ENCODE measurements at regions not wholly inside any gene's neighbourhood (a gene's known extent, or its start where the extent isn't known, plus 50 kb on each side); places are given as distances from the start of the nearest gene placed in this dataset.

DNA sequence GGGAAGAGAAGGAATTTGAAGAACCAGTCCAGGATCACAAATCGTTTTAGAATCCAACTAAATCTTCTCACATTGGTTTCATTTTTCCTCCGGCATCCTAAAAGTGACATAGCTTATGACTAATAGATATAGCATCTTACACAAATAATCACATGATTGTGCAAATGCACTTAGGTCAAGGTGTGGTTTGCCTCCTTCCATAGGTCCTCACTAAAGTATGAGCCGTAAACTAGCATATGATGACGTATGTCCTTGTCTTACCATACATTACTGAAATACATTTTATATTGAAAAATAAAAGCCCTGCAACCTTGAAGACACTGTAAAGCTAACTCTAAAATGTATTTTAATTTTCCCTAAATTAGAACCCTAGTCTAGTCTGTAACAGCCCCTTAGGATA, 362.7 kb upstream of the ADAMTS16 start:
- no peak for DNase-seq

DNA sequence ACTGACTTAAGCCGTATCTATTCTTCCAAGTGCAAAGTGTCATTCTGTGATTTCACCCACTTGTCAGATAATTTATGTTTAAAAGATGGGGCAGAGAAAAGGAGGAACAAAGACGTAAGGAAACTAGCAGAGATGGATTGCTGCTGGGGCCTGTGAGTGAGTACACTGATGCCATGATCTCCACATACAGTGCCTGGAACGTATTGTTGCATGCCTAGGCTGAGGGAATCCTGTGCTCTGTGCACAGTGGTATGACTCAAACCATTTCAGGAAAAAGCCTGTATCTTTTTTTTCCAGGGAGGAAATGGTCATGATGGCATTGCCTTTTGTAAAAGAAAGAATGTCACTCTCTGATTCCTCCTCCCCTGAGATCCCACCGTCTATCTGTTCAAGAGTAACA, 359.5 kb upstream of the ADAMTS16 start:
- no peak for DNase-seq

GRCh38 chr5:4781299-4781698, 358.8 kb upstream of the ADAMTS16 start:
- DNase-seq = no peak

- no peak for DNase-seq
Observed at GRCh38 chr5:4785971-4786370, 354.2 kb upstream of the ADAMTS16 start.

DNA sequence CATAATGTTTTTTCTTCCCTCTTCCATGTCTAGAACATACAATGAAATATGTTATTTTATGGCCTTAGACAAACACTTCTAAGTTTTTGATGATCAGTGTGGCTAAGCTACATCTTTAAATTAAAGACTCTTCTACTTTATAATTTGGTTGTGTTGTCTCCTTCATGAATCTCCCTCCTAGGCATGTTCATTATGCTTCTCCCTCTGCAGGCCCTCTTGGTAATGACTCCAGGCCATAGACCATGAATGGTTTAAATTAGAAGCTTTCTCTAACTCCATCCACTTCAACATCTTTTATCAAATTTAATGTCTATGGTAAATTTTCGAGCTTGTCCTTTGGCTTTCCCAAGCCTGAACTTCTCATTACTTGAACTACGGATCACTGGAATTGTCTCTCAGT, 342.7 kb upstream of the ADAMTS16 start:
- no peak for DNase-seq

GRCh38 chr5:4802044-4802443, 338.1 kb upstream of the ADAMTS16 start:
- DNase-seq = no peak

GRCh38 chr5:4804691-4805360, 335.3 kb upstream of the ADAMTS16 start:
- DNase-seq = peak in 1 of 2 experiments; percentile 51

DNA sequence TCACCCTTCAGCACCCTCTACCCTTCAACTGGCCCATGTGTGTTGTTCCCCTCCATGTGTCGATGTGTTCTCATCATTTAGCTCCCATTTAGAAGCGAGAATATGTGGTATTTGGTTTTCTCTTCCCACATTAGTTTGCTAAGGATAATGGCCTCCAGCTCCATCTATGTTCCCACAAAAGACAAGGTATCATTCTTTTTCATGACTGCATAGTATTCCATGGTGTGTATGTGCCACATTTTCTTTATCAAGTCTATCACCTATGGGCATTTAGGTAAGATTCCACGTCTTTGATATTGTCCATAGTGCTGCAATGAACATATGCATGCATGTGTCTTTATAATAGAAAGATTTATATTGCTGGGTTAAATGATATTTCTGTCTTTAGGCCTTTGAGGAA, 325.1 kb upstream of the ADAMTS16 start:
- no peak for DNase-seq

- no peak for DNase-seq
Observed at GRCh38 chr5:4817767-4818166, 322.4 kb upstream of the ADAMTS16 start.

DNA sequence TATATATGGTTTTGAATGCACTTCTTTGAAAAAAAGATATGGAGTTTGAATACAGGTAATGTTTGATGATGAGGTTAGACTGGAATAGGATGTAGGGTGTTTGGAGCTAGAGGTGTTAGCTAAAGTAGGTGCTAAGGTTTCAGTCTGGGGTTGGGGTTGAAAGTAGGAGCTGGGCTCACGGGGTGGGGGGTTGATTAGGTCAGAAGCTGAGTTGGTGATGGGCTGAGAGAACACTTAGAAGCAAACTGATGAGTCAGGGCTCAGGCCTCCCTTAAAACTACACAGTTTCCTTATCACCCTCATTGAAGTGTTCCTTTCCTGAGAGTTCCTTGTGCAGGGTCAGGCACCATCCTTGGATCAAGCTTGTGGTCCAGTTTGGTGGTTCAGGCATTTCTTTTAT, 308.8 kb upstream of the ADAMTS16 start:
- no peak for DNase-seq

DNA sequence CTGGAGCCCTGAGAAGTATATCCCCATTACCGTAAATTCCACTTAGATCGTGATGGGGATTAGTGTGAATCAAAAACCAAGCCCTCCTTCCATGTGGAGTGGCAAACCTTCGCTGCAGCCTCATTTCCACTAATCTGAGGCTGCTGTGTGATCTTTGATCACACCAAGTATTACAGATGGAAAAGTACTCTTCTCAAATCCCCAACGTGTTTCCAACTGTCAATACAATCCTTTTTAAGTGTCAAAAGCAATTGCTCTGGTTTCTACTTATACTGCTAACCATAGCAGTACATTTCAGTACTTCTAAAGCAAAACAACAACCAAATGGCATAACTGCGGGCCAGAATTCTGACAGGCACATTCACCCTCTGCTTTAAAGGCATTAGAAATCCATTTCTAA, 307.7 kb upstream of the ADAMTS16 start:
- no peak for DNase-seq

- DNase-seq = no peak
Observed at GRCh38 chr5:4833104-4833738, 306.9 kb upstream of the ADAMTS16 start.

- no peak for DNase-seq
Observed at GRCh38 chr5:4837489-4838058, 302.6 kb upstream of the ADAMTS16 start.

DNA sequence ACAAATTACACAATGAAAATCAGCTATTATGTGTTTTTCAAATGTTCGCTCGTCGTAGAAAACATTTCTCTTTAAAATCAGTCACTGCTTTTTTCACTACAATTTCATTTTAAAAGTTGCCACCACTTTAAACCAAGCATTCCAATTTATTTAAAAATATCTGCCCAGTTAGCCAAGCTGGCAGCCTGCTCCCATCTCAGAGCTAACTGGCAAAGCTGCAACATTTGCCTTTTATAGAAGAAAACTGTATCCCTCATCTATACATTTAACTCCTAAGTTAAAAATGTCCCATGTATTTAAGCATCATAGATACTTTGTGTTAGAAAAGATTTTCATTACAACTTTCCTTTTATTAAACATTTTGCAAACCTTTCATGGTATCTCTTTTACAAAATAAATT, 294.9 kb upstream of the ADAMTS16 start:
- no peak for DNase-seq

GRCh38 chr5:4847766-4848165, 292.4 kb upstream of the ADAMTS16 start:
- no peak for DNase-seq

GRCh38 chr5:4855036-4855435, 285.1 kb upstream of the ADAMTS16 start:
- no peak for DNase-seq

- DNase-seq = no peak
Observed at GRCh38 chr5:4855880-4856279, 284.2 kb upstream of the ADAMTS16 start.

DNA sequence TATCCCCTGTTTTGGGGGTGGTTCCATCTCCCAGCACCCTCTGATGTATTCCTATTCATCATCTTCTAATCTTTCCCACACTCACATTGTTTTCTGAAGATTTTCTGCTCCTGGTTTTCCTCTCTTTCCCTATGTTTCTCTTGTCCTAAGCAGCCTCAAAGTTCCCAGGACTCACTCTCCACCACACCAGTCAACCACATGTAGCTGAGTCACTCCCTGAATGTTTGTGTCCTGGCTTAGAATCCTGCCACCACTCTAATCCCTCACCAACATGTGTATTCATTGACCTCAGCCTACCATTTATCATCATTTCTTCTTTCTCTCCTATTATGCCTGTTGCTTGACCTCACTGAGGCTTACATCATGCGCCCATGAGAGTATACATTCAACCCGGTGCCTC, 282.4 kb upstream of the ADAMTS16 start:
- DNase-seq = no peak

GRCh38 chr5:4859500-4860235, 280.5 kb upstream of the ADAMTS16 start:
- DNase-seq = no peak

DNA sequence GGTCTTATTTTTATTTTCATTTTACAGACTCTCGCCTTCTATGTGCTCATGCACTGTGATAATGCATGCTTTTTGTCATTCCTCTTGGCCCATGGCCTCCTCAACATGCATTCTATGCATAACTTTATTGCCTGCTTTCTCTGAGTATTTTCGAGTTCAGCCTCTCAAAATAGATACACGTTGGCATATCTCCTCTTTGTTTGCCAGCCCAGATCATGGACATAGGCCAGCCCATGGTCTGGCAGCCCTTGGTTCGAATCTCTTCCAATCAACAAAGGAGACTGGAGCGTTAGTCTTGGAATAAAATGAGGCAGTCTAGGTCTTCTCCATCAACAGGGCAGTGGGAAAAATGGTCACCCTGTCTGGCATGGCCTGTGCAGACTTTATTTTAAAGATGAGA, 279.5 kb upstream of the ADAMTS16 start:
- DNase-seq = no peak

DNA sequence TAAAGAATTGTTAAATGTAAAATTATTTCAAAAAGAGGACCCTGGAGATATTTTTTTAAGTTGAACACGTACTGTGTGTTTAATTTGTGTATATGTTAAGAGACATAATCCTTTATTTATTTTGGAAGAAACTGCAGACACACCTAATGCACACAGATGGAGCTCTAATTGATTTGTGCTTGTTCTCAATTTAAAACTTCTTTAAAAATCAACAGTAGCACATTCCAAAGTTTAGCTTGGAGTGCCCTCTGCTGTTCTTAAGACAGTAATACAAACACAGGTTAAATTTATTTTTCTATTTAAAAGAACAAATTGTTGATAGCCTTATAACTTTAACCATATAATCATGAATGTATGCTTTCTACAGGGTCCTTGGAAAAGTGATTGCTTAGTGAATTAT, 277.6 kb upstream of the ADAMTS16 start:
- peak in 1 of 2 experiments; percentile 43 for DNase-seq

DNA sequence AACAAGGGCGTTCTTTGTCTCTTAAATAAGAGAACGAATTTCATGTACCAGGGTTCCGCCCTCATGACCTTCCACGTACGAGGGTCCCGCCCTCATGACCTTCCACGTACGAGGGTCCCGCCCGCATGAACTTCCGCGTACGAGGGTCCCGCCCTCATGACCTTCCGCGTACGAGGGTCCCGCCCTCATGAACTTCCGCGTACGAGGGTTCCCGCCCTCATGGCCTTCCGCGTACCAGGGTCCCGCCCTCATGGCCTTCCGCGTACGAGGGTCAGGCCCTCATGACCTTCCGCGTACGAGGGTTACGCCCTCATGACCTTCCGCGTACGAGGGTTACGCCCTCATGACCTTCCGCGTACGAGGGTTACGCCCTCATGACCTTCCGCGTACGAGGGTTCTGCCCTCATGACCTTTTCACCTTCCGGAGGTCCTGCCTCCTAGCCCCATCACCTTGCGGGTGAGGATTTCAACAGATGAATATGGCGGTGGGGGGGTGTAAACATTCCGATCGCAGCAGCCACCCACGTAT, 273.9 kb upstream of the ADAMTS16 start:
- DNase-seq = no peak

DNA sequence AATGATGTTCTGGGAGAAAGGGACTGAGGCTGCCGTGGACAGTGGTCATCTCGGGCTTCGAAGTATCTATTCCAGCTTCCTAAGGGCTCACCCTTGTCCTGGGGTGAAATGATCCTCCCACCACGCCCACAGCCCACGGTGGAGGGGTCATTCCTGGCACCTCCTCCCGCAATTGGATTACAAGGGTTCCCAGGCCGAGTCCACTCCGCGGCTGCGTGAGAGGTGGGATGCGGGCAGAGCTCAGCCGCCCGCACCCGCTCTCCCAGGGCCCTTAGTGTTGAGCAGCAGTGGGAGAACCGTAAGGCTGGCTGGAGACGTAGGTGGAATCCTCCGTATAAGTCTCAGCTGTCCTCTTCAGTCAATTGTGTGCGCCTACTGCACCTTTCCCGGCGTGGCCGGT, 273.3 kb upstream of the ADAMTS16 start:
- DNase-seq = no peak

Measured in NCI-H1930 (cell line).